Left lobe of liver (tissue), 2 donors: ENCODE measurements at regions not wholly inside any gene's neighbourhood (a gene's known extent, or its start where the extent isn't known, plus 50 kb on each side); places are given as distances from the start of the nearest gene placed in this dataset.

ENCODE experiments used
- ATAC-seq: fragments of 200-7000 bp; cut with Tn5 transposase; one replicate; pipeline ENCODE4 v1.9.1; 2020; ENCODE audit warnings: mild to moderate bottlenecking, moderate library complexity
- DNase-seq: peaks from one replicate; pipeline ENCODE4 v3.0.0-alpha.2; 2020; ENCODE audit warnings: low spot score
- donor health status: DM: no; HTN: no; CAD: no; lungs with moderate emphysema.
- donor health status: DM: no; HTN: yes; CAD: no.

DNA sequence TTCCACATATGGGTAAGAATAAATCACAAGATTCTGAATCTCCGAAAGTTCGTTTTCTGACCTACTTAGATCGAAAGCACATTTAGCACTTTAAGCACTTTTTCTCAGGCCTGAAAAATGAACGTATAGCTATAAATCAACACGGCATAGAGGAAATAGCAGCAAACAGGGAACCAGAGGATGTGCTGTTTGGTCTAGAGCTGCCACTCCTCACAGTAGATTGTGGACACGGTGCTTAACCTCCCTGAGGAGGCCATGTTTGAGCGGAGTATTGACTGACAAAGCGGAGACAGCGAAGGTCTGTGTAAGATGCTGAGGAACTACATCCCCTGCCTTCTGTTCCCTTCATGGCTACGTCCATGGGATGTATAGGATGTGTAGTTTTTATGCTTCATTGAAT is 452.8 kb upstream of the NCAM2 start:
- ATAC-seq (no peak), DNase-seq (no peak)

DNA sequence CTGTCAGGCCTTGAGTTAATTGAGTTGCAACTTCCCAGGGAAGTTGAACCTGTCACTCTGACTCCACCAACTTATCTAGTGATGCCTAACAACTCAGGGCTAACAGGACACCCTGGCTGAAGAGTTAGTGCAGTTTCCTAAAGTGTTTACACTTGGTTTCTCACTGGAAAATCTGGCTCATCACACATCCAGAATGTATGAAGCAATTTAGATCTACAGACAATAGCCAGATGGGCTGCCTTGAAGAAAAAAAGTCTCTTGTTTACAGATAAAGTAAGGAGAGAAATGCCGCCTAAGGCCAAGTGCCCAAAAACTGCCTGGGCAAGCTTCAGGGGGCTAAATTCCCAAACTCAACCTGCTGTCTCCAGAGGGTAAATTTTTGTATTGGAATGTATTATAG is 446.3 kb upstream of the NCAM2 start:
- no peak for DNase-seq
- ATAC-seq, result no peak

DNA sequence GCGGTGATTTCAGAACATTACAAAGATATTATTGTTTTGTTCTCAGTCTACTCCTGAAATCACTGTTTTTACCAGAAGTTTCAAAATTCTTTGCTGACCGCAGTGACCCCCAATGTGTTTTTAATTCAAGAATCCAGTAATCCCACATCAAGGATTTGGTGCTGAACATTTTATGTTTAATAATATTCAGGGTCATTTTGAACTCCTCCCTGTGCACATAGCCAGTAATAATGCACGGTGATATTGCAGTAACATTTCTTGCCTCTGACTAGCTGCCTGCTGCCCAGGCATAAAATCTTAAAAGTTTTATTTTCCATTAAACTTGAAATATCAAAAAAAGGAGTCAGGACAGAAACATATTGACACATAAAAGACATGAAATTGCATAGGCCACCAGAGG is 443.4 kb upstream of the NCAM2 start:
- DNase-seq (no peak), ATAC-seq (no peak)

DNA sequence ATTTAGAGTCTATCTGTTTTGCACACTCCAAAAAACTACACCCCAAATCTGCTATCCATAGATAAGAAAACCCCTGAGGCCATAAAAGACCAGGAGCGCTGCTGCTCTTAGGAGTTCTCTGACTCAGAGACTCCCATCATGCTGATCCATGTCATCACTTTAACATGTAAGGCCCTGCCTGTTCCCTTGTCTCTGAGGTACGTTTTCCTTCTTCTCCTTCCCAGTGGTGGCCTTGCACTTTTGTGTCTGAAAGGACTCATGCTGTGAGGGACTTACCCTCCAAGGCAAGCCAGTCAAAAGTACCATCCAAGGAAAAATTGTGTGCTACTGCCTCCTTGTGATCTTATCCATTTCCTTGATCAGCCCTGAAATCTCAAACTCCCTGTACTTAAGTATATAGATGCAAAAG is 427.4 kb upstream of the NCAM2 start:
- ATAC-seq (no peak), DNase-seq (no peak)

DNA sequence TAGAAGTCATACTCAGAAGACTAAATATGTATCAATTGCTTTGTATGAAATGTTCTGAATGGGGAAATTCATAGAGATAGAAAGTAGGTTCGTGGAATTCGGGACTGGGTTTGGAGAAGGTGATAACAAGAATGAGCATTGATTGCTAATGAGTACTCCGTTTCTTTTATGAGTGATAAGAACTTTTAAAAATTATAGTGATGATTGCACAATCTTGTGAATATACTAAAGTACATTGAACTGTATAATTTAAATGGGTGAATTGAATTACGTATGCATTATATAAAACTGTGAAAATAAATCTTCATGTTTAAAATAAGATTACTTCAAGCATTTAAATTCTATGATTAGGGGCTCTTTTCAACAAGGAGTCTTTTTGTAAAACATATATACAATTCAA is 425.6 kb upstream of the NCAM2 start:
- no peak for ATAC-seq
- no peak for DNase-seq

DNA sequence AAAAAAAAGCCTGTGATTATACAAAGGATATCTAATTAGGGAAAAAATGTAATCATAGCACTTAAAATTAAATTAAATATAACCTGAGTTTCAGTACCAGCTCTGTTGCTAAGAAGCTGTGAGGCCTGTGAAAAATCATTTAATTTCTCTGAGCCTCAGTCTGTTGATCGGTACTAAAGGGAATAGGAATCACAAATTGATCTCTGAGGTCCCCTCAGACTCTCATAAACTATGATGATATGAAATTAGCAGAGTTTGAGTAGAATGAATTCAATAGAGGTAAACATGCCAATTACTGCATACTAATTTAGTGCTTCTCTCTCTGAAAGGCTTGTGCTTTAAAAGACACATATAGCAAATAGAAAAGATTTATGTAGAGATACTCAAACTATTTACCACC is 416.8 kb upstream of the NCAM2 start:
- no peak for DNase-seq
- ATAC-seq, result no peak

DNA sequence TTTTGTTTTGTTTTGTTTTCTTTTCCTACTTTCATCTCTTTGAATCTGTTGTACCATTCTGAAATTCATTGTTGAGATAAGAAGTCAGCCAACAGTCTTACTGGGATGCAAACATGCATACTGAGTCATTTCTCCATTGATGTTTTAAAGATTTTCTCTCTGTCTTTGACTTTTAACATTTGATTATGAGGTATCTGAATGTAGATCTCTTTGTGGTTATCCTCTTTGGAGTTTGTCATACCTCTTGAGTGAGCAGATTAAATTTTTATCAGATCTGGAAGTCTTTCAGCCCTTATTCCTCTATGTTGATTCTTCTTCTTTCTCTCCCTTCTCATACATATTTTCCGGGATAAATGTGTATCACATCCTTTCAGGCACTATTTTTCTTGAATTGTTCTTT is 406.9 kb upstream of the NCAM2 start:
- ATAC-seq (no peak), DNase-seq (no peak)

DNA sequence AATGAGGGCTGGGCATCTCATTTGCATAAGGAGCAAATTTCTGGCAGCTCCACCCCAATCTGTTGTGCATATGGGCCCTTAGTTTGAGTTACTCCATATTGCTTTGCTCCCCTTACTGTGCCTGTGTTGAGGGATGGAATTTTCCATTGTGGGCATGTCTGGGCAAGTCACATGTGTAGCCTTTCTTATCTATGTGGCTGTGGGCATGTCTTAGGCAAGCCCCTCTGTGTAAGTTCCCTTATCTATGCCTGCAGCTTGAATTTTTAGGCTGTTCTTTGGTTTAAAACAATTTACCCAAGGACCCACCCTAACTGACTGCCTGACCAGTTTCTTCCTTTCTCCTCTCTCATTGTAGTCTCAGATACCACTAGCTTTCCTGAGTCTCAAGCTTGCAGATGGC is 405.7 kb upstream of the NCAM2 start:
- DNase-seq, result no peak
- no peak for ATAC-seq

DNA sequence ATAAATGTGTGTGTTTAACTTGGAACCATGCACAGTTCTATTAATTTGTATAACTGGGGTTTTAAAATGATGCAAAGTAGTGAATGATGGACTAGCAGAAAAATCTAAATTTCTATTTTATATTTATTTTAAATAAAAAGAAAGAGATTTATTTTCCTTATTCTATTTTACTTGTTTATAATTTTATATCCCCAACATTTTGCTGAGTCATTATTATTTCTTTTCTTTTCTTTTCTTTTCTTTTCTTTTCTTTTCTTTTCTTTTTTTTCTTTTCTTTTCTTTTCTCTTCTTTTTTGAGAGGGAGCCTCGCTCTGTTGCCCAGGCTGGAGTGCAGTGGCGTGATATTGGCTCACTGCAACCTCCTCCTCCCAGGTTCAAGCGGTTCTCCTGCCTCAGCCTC is 395.0 kb upstream of the NCAM2 start:
- DNase-seq, result no peak
- ATAC-seq, result no peak

DNA sequence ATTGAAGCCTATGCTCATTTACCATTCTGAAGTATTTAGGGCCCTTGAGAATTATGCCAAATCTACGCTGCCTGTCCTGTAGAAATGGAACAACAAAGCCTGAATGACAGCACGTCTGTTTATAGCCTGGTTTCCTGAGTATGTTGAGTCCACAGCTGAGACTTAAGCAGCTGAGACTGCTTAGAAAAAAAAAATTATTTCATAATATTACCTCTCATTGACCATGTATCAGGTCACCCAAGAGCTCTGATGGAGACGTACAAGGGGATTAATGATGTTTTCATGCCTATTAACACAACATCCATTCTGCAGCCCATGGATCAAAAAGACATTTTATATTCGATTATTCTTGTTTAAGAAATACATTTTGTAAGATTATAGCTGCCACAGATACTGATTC is 387.2 kb upstream of the NCAM2 start:
- no peak for ATAC-seq
- no peak for DNase-seq

DNA sequence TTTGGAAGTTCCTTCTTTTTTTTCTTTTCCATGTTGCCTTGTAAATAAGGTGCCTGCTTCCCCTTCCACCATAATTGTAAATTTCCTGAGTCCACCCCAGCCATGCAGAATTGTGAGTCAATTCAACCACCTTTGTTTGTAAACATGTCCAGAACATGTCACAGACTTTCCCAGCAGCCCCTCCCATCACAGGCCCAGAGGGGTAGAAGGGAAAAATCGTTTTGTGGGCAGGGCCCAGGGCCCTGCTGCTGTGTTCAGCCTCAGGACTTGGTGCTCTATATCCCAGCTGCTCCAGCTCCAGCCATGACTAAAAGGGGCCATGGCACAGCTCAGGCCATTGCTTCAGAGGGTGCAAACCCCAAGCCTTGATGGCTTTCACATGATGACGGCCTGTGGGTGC is 384.6 kb upstream of the NCAM2 start:
- ATAC-seq (no peak), DNase-seq (no peak)

DNA sequence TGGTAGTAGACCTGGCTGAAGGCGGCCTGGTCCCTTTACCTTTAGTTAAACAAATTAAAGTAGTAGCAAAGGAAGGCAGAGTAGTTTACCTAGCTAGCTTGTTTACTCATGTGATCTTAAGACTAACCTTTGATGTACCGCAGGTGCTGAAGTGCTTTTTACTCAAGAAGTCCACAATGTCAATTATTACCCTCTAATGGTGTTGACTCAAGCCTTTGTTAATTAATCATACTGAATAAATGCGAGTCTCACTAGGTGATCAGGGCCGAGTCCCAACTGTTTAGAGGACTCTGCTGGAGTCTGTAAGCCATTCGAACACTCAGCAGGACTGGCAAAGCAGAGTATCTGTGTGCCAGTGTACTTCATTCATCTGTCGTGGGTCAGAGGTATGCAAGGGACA is 381.1 kb upstream of the NCAM2 start:
- ATAC-seq (no peak), DNase-seq (no peak)

DNA sequence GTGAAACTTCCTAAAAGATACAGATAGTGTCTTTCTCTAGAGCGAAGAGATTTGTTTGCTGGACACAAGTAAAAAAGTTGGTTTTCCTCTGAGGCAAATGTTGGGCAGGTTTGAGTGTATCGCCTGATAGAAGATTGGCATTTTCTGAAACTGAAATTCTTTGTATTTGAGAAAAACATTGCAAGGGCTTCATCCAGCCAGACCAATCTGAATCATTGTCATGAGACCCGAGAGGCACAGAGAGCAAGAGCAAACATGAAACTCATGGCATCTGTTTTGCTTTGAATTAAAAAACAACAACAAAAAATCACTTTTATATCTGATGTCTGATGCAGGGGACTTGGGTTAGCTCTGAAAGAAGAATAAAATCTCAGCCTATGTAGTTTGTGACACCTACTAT is 379.3 kb upstream of the NCAM2 start:
- DNase-seq (no peak), ATAC-seq (no peak)

DNA sequence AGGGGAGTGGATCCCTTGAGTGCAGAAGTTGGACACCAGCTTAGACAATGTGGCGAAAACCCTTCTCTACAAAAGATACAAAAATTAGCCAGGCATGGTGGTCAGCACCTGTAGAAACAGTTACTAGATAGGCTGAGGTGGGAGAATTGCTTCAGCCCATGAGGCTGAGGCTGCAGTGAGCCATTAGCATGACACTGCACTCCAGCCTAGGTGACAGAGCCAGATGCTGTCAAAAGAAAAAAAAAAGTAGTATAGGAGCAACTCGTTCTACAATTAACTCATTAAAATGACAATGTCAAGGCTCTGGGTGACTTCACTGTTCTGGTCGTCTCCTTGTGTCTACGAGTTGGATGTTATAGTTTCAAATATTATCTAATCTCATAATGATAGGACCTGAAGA is 370.6 kb upstream of the NCAM2 start:
- no peak for DNase-seq
- no peak for ATAC-seq

DNA sequence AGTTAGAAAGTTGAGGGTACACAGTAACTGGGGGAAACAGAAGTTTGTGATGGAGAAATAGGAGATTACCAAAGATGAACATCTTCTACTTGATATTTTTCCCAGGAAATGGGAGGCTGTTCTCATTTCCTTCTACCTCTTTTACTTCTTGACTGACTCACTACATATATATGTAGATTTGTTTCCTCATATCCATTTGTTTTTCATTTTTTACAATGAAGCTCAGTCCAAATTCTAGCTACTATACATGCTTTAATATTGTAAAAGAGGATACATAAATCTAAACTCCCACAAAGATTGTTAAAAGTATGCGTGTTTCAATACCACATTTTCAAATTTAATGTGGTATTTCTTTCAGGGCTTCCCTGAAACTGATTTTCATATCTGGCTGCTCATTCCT is 366.6 kb upstream of the NCAM2 start:
- DNase-seq, result no peak
- no peak for ATAC-seq

DNA sequence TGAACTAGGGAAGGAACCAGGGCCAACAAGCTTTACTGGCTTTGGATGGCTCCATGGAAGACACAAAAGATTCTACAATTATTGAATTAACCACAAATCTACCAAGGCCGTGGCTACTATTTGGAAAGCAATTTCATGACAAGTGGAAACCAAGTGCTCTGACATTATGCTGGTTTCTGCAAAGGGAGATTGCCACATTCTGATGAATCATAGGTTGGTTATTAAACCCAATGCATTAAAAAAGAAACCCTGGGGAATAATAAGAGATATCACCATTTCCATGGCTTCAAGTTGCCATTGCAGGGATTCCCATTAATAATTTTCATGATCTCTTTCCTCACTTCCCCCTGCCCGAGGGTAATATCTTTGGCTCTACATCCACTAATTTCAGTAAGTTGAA is 359.2 kb upstream of the NCAM2 start:
- DNase-seq, result no peak
- no peak for ATAC-seq

DNA sequence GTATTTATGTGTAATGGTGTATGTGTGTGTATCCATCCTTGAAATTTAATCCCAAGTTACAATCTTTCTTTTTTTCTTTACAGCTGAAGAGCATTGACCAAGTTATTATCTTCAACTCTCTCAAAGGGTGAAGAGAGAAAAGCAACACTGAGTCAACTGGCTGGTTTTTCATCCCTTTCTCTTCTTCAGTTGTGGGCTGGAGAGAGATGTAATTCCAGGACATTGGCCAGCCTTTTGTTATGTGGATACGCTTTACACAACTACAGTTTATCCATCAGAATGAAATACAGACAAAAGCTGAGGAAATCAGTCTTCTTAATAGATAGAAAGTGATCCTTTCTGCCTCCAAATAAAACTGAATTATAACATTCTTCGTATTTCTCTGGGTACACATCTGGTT is 357.0 kb upstream of the NCAM2 start:
- DNase-seq, result no peak
- no peak for ATAC-seq

DNA sequence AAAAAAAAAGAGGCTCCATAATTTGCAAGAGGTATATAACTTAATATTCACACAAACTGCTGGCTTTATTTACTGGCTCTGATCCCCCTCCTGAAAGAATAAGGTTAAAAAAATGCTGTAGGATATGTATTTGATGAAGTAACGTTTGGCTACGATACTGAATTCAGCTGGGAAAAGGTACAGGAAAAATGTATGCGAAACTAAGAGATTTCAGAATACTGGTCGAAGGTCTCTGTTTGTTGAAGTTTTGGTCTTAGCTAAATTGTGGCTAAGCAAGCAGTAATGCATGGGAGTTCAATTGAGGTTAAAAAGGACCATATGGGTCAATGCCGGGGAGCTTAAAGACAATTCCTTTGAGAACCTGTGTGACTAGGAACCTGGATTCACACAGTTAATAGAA is 355.5 kb upstream of the NCAM2 start:
- ATAC-seq (no peak), DNase-seq (no peak)

DNA sequence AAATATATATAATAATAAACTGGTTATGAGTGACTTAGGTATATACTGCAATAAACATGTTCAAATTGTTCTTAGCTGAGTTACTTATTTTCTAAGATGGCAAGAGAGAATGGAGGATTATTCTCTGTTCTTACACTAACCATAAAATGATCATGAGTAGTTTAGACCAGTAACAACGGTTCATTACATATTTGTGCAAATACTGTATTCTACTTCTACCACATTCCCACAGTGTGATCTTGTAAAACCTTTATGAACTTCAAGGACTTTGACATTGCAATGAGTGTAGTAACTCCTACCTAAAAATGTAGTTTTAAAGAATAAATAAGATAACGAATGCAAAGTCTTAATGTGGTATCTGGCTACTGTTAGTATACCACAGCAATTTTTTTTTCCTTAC is 353.7 kb upstream of the NCAM2 start:
- no peak for DNase-seq
- ATAC-seq, result no peak

DNA sequence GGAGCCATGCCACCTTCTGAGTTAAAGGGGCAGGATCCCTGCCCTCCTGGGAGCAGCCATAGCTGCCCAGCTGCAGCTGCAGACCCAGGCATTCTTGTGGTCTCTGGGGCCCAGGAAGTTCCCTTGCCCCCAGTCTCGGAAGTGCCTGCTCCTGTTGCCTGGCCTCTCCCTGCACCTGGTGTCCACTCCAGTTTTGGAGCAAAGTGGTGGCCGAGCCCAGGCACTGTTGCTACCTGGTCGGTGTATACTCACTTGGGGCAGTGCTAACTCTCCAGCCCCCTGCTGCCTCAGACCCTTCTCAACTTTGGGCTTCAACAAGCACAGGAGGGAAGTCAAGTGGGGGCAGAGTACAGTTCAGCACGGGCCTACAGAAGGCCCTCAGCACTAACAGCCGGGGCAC is 352.9 kb upstream of the NCAM2 start:
- no peak for DNase-seq
- ATAC-seq, result no peak

DNA sequence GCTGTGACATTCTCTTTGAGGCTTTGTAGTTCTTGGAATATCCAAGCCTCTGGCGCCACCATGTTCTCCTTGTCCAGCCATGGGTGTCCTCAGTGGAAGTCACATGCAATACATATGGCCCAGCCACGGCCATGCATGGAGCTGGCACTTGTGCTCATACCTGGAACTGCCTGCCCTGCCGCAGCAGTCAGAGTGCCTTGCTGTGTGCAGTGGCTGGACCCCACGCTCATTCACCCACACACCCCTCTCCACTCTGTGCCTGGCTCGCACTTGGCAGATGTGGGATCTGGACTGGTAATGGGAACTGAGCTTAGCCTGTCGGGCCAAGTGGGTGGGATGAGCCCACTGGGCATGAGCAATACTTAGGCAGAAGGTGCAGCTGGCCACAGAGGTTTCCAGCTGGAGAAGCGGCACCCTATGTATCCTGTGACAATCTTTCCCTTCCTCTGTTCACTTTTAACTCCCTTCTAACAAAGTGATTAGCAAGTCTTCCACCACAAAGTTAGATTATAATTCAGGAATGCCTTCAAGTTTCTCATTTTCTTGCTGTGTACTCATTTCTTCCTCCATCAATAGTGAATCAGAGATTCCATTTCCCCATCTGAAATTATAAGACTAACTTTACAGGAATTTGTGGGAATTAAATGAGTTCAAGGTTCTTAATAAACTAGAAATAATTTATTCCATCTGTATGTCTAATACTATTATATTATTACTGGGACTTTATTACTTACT is 351.6 kb upstream of the NCAM2 start:
- DNase-seq, result no peak
- no peak for ATAC-seq

DNA sequence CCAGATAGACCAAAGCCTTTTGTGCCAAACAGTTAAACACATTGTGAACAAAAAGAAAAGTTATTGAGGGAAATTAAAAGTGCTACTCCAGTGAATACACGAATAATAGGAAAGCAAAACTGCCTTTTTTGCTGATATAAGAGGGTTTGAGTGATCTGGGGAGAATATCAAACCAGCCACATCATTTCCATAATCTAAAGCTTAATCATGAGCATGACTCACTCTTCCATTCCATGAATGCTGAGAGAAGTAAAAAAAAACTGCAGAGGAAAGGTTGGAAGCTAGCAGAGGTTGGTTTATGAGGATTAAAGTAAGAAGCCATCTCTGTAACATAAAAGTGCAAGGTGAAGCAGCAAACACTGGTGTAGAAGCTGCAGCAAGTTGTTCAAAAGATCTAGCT is 350.6 kb upstream of the NCAM2 start:
- no peak for DNase-seq
- ATAC-seq, result no peak

DNA sequence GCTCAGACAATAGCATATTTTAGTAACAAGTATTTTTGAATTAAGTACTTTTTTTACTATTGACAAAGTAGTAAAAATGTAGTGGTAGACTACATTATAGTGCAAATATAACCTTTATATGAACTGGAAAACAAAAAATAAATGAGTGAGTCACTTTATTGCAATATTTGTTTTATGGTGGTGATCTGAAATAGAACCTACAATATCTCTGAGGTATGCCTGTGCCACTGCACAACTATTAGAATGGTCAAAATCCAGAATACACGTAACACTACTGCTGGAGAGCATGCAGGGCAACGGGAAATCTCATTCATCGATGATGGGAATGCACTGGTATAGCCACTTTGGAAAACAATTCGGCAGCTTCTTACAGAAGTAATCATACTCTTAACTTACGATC is 349.0 kb upstream of the NCAM2 start:
- ATAC-seq, result no peak
- no peak for DNase-seq

DNA sequence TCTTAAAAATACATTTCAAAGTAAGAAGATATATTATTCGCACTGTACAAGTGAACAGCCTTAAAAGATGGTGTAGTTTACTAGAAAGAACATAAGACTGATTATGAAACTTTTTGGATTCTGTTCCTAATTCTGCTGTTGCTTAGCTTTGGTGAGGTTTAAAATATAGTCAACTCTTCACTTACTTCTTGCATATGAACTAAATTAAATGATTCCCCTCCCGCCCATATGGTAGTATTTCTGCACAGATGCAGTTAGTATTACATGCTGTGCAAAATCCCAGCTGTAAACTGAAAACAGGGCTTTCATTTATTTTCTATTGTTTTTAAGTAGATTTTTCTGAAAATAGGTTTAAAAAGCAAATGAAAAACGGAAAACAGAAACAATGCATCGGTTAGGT is 345.4 kb upstream of the NCAM2 start:
- no peak for DNase-seq
- ATAC-seq, result no peak
